Choroid plexus epithelial cell (primary cell): ENCODE measurements at regions not wholly inside any gene's neighbourhood (a gene's known extent, or its start where the extent isn't known, plus 50 kb on each side); places are given as distances from the start of the nearest gene placed in this dataset.

Experiments used
- DNase-seq: peaks from one replicate; pipeline ENCODE4 v3.0.0-alpha.2; 2010; ENCODE audit warnings: low read depth
- H3K4me3 ChIP-seq: 2 replicates; pipeline ENCODE4 v1.5.1; 2011; ENCODE audit warnings: low read depth, mild to moderate bottlenecking, control low read depth, low read length, moderate library complexity
- CTCF ChIP-seq: conservative IDR thresholded peaks from 2 replicates; pipeline ENCODE4 v1.5.1; 2011; ENCODE audit warnings: low read depth, mild to moderate bottlenecking, control low read depth, inconsistent platforms, low read length, moderate library complexity

GRCh38 chr5:68644971-68645370, 429.4 kb downstream of the PIK3R1 start:
- no peak overlapping the region for H3K4me3 ChIP-seq
- DNase-seq: no peak
- TF ChIP-seq CTCF: no peak

GRCh38 chr5:68646144-68646543, 430.6 kb downstream of the PIK3R1 start:
- TF ChIP-seq CTCF: no peak
- DNase-seq: peak; percentile 12
- no peak overlapping the region for H3K4me3 ChIP-seq

- no peak for DNase-seq
- no peak overlapping the region for H3K4me3 ChIP-seq
- no peak for TF ChIP-seq CTCF
Measured at GRCh38 chr5:68647743-68648142, 432.2 kb downstream of the PIK3R1 start.

GRCh38 chr5:68648944-68649857, 433.6 kb downstream of the PIK3R1 start:
- no peak for DNase-seq
- H3K4me3 ChIP-seq: no peak overlapping the region
- no peak for TF ChIP-seq CTCF

GRCh38 chr5:68652534-68652965, 437.0 kb downstream of the PIK3R1 start:
- DNase-seq: peak; percentile 30
- no peak for TF ChIP-seq CTCF
- H3K4me3 ChIP-seq: no peak overlapping the region

- DNase-seq: no peak
- H3K4me3 ChIP-seq: no peak overlapping the region
- no peak for TF ChIP-seq CTCF
Measured at GRCh38 chr5:68653471-68653870, 437.9 kb downstream of the PIK3R1 start.
